Astrocyte (in vitro differentiated cells and primary cell): ENCODE measurements at regions not wholly inside any gene's neighbourhood (a gene's known extent, or its start where the extent isn't known, plus 50 kb on each side); places are given as distances from the start of the nearest gene placed in this dataset.

Experiments used
- CTCF ChIP-seq: IDR thresholded peaks from 2 replicates; pipeline ENCODE4 v1.5.1; 2011; ENCODE audit warnings: low read depth, mild to moderate bottlenecking, inconsistent platforms, low read length, moderate library complexity; ENCODE audit not compliant: insufficient read depth
- EZH2 ChIP-seq: IDR thresholded peaks from 2 replicates; pipeline ENCODE4 v1.6.1; 2012; ENCODE audit warnings: mild to moderate bottlenecking, low read length, inconsistent platforms; ENCODE audit not compliant: insufficient read depth

DNA sequence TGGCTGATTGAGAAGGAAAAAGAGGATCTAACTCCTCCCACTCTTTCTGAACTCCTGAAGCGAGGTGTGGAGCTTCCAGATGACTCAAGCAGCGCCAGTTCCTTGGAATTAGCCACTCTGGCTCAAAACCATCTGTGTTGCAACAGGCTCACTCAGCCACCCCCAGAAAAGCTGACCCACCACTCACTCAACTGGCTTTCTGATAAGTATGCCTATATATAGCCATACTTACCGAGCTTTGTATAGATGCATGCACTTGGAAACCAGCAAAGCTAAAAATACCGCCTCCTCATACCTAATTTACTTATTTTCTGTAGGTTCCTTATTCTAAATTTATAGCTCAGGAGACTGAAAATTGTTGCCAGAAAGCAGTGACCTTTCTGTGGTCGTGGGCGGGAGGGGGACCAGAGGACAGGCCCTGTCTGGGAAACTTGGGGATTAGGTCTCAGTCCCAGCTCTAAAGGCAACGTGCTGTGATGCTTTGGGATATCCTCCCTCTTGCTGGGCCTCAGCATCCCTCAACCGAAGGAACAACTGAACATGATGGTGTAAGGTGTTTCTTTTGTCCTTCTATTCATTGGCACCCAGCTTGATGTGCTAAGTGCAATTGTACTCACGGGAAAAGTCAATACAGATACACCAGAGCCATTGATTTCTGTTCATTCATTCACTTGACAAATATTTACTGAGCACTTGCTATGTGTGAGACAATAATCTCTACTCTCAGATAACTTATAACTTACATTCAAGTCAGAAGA is 65.7 kb downstream of the NENF start:
- TF ChIP-seq CTCF (no peak), EZH2 (no peak)
